DND-41 (cell line): ENCODE measurements at regions not wholly inside any gene's neighbourhood (a gene's known extent, or its start where the extent isn't known, plus 50 kb on each side); places are given as distances from the start of the nearest gene placed in this dataset.

Experiments
- EZH2 ChIP-seq: IDR thresholded peaks from 3 replicates; pipeline ENCODE4 v1.6.1; 2012; ENCODE audit warnings: borderline replicate concordance, low read depth, mild to moderate bottlenecking, moderate library complexity, low read length, inconsistent platforms; ENCODE audit not compliant: severe bottlenecking
- TF ChIP-seq, protein P1 (sequence below): IDR thresholded peaks from 2 replicates; pipeline ENCODE4 v1.5.1; 2012; ENCODE audit warnings: borderline replicate concordance, low read length, moderate library complexity, mild to moderate bottlenecking; ENCODE audit not compliant: poor library complexity, severe bottlenecking; ENCODE audit errors: extremely low read depth

DNA sequence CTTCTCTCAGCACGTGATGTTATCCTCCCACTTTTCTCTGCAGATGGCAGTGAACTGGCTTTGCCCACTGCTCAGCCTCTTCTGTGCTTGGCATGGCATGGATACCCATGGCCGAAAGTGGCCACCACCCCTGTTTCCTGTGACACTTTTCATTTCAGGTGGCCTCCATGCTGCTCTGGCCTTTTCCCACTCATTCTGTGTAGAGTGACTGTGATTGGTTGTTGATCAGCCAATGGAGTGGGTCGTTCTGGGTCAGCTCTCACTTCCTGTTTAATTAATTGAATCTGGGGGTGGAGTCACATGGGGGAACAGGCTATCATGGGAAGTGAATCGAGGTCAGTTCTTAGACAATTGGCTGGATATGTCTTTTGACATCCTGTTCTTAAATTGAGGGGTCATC lies 350.1 kb upstream of the EEF2KMT start:
- TF ChIP-seq, protein P1, sequence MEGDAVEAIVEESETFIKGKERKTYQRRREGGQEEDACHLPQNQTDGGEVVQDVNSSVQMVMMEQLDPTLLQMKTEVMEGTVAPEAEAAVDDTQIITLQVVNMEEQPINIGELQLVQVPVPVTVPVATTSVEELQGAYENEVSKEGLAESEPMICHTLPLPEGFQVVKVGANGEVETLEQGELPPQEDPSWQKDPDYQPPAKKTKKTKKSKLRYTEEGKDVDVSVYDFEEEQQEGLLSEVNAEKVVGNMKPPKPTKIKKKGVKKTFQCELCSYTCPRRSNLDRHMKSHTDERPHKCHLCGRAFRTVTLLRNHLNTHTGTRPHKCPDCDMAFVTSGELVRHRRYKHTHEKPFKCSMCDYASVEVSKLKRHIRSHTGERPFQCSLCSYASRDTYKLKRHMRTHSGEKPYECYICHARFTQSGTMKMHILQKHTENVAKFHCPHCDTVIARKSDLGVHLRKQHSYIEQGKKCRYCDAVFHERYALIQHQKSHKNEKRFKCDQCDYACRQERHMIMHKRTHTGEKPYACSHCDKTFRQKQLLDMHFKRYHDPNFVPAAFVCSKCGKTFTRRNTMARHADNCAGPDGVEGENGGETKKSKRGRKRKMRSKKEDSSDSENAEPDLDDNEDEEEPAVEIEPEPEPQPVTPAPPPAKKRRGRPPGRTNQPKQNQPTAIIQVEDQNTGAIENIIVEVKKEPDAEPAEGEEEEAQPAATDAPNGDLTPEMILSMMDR: no peak
- no peak for TF ChIP-seq EZH2
